HEK293 (cell line): ENCODE measurements at regions not wholly inside any gene's neighbourhood (a gene's known extent, or its start where the extent isn't known, plus 50 kb on each side); places are given as distances from the start of the nearest gene placed in this dataset.

ENCODE experiments used
- BCL11A ChIP-seq: fragments of 450-650 bp; formaldehyde crosslinking; IDR thresholded peaks from 2 replicates; pipeline ENCODE4 v1.5.1; 2016; ENCODE audit warnings: low read depth, missing biosample characterization, missing genetic modification characterization
- CTCF ChIP-seq: fragments of 450-650 bp; formaldehyde crosslinking; IDR thresholded peaks from 2 replicates; pipeline ENCODE4 v1.5.1; 2016; ENCODE audit warnings: missing biosample characterization, missing genetic modification characterization
- HOXA7 ChIP-seq: sonication (generic); formaldehyde crosslinking; IDR thresholded peaks from 2 replicates; pipeline ENCODE4 v1.8.1; 2022; ENCODE audit warnings: missing genetic modification reagents, borderline replicate concordance
- REPIN1 ChIP-seq: fragments of 450-650 bp; formaldehyde crosslinking; IDR thresholded peaks from 2 replicates; pipeline ENCODE4 v1.5.1; 2017; ENCODE audit warnings: missing biosample characterization, missing genetic modification characterization, low read depth
- YY1 ChIP-seq: fragments of 450-650 bp; formaldehyde crosslinking; IDR thresholded peaks from 2 replicates; pipeline ENCODE4 v1.5.1; 2018; ENCODE audit warnings: missing biosample characterization, missing genetic modification characterization
- ZBTB44 ChIP-seq: fragments of 450-650 bp; IDR thresholded peaks from 2 replicates; pipeline ENCODE4 v1.5.1; 2018; ENCODE audit warnings: missing biosample characterization, mild to moderate bottlenecking, missing genetic modification characterization
- ZFP3 ChIP-seq: fragments of 450-650 bp; formaldehyde crosslinking; IDR thresholded peaks from 2 replicates; pipeline ENCODE4 v1.5.1; 2016; ENCODE audit warnings: low read depth, missing biosample characterization, missing genetic modification characterization
- ZNF175 ChIP-seq: fragments of 450-650 bp; formaldehyde crosslinking; IDR thresholded peaks from 2 replicates; pipeline ENCODE4 v1.5.1; 2016; ENCODE audit warnings: missing biosample characterization, missing genetic modification characterization
- ZNF239 ChIP-seq: fragments of 450-650 bp; formaldehyde crosslinking; IDR thresholded peaks from 2 replicates; pipeline ENCODE4 v1.5.1; 2016; ENCODE audit warnings: missing biosample characterization, missing genetic modification characterization
- ZNF280D ChIP-seq: fragments of 450-650 bp; formaldehyde crosslinking; IDR thresholded peaks from 2 replicates; pipeline ENCODE4 v1.5.1; 2016; ENCODE audit warnings: missing biosample characterization, missing genetic modification characterization
- ZNF394 ChIP-seq: fragments of 450-650 bp; formaldehyde crosslinking; IDR thresholded peaks from 2 replicates; pipeline ENCODE4 v1.5.1; 2016; ENCODE audit warnings: missing biosample characterization, missing genetic modification characterization, mild to moderate bottlenecking, moderate library complexity, borderline replicate concordance
- ZNF426 ChIP-seq: fragments of 450-650 bp; formaldehyde crosslinking; IDR thresholded peaks from 2 replicates; pipeline ENCODE4 v1.5.1; 2017; ENCODE audit warnings: missing biosample characterization, missing genetic modification characterization, mild to moderate bottlenecking, inconsistent platforms, moderate library complexity
- ZNF660 ChIP-seq: fragments of 450-650 bp; IDR thresholded peaks from 2 replicates; pipeline ENCODE4 v1.5.1; 2018; ENCODE audit warnings: missing biosample characterization, mild to moderate bottlenecking, missing genetic modification characterization
- ZNF777 ChIP-seq: fragments of 450-650 bp; formaldehyde crosslinking; IDR thresholded peaks from 2 replicates; pipeline ENCODE4 v1.5.1; 2017; ENCODE audit warnings: missing biosample characterization, missing genetic modification characterization, borderline replicate concordance

- TF ChIP-seq BCL11A (tag by site-specific recombination) (no peak), ZNF394 (no peak), YY1 (tag by site-specific recombination) (no peak), CTCF (no peak), ZNF239 (tag by site-specific recombination) (no peak), REPIN1 (no peak), ZNF660 (no peak), ZFP3 (no peak), ZNF175 (tag by site-specific recombination) (no peak), ZNF280D (tag by site-specific recombination) (no peak), ZNF777 (no peak), ZBTB44 (tag by site-specific recombination) (no peak), HOXA7 (no peak), ZNF426 (tag by site-specific recombination) (no peak)
These were observed 88.5 kb upstream of the LCORL start for GRCh38 chr4:18110099-18110498.
